ENCODE measurements at regions not wholly inside any gene's neighbourhood (a gene's known extent, or its start where the extent isn't known, plus 50 kb on each side); places are given as distances from the start of the nearest gene placed in this dataset.

GRCh38 chr1:222306011-222306410, 241.9 kb downstream of the HHIPL2 start:
- Histone ChIP-seq H3K4me2 (ENCODE audit: insufficient read depth, low read length) (no peak overlapping the region), H3K9me3 (ENCODE audit: low read depth, low read length) (no peaks in the 10 kb centered on the region), H3K36me3 (ENCODE audit: insufficient read depth, low read length) (no peaks in the 10 kb centered on the region), H3K79me2 (ENCODE audit: insufficient read depth, low read length) (no peaks in the 10 kb centered on the region), H3K27me3 (ENCODE audit: insufficient read depth, low read length) (no peaks in the 10 kb centered on the region), H3K27ac (ENCODE audit: low read depth, low read length) (no peak overlapping the region), H4K20me1 (ENCODE audit: insufficient read depth, low read length) (no peaks in the 10 kb centered on the region), H3K4me3 (ENCODE audit: insufficient read depth, low read length) (no peak overlapping the region), H2AFZ (ENCODE audit: low read length) (no peak overlapping the region), H3K4me1 (ENCODE audit: insufficient read depth, low read length) (no peaks in the 10 kb centered on the region)
- DNase-seq (ENCODE audit: insufficient read length, low spot score, missing footprints), result no peak
- TF ChIP-seq CTCF (IDR thresholded peaks at IDR 0.05; ENCODE audit: extremely low read depth, low read depth, low read length), result no peak

GRCh38 chr1:222301652-222302051, 246.3 kb downstream of the HHIPL2 start:
- DNase-seq (ENCODE audit: insufficient read length, low spot score, missing footprints), result peak; percentile 35
- H4K20me1 ChIP-seq (ENCODE audit: insufficient read depth, low read length), result no peaks in the 10 kb centered on the region
- H2AFZ ChIP-seq (ENCODE audit: low read length), result no peak overlapping the region
- no peaks in the 10 kb centered on the region for H3K27me3 ChIP-seq (ENCODE audit: insufficient read depth, low read length)
- H3K4me1 ChIP-seq (ENCODE audit: insufficient read depth, low read length), result no peaks in the 10 kb centered on the region
- no peak overlapping the region for H3K4me3 ChIP-seq (ENCODE audit: insufficient read depth, low read length)
- no peaks in the 10 kb centered on the region for H3K79me2 ChIP-seq (ENCODE audit: insufficient read depth, low read length)
- no peak overlapping the region for H3K27ac ChIP-seq (ENCODE audit: low read depth, low read length)
- no peaks in the 10 kb centered on the region for H3K9me3 ChIP-seq (ENCODE audit: low read depth, low read length)
- TF ChIP-seq CTCF (IDR thresholded peaks at IDR 0.05; ENCODE audit: extremely low read depth, low read depth, low read length), result no peak
- no peak overlapping the region for H3K4me2 ChIP-seq (ENCODE audit: insufficient read depth, low read length)
- H3K36me3 ChIP-seq (ENCODE audit: insufficient read depth, low read length), result no peaks in the 10 kb centered on the region

- no peak overlapping the region for H3K27ac ChIP-seq (ENCODE audit: low read depth, low read length)
- no peaks in the 10 kb centered on the region for H3K79me2 ChIP-seq (ENCODE audit: insufficient read depth, low read length)
- DNase-seq (ENCODE audit: insufficient read length, low spot score, missing footprints), result no peak
- H3K36me3 ChIP-seq (ENCODE audit: insufficient read depth, low read length), result no peaks in the 10 kb centered on the region
- H3K4me1 ChIP-seq (ENCODE audit: insufficient read depth, low read length), result no peaks in the 10 kb centered on the region
- H3K9me3 ChIP-seq (ENCODE audit: low read depth, low read length), result no peaks in the 10 kb centered on the region
- H2AFZ ChIP-seq (ENCODE audit: low read length), result no peak overlapping the region
- H3K27me3 ChIP-seq (ENCODE audit: insufficient read depth, low read length), result no peaks in the 10 kb centered on the region
- H3K4me3 ChIP-seq (ENCODE audit: insufficient read depth, low read length), result no peak overlapping the region
- TF ChIP-seq CTCF (IDR thresholded peaks at IDR 0.05; ENCODE audit: extremely low read depth, low read depth, low read length), result no peak
- no peaks in the 10 kb centered on the region for H4K20me1 ChIP-seq (ENCODE audit: insufficient read depth, low read length)
- no peak overlapping the region for H3K4me2 ChIP-seq (ENCODE audit: insufficient read depth, low read length)
Observed at GRCh38 chr1:222299524-222299923, 248.4 kb downstream of the HHIPL2 start.

- H3K27me3 ChIP-seq (ENCODE audit: insufficient read depth, low read length), result peaks cover 4% of the 10 kb centered on the region
- H3K4me3 ChIP-seq (ENCODE audit: insufficient read depth, low read length), result no peak overlapping the region
- TF ChIP-seq CTCF (IDR thresholded peaks at IDR 0.05; ENCODE audit: extremely low read depth, low read depth, low read length), result no peak
- no peak overlapping the region for H2AFZ ChIP-seq (ENCODE audit: low read length)
- H3K27ac ChIP-seq (ENCODE audit: low read depth, low read length), result no peak overlapping the region
- no peaks in the 10 kb centered on the region for H3K79me2 ChIP-seq (ENCODE audit: insufficient read depth, low read length)
- no peaks in the 10 kb centered on the region for H3K36me3 ChIP-seq (ENCODE audit: insufficient read depth, low read length)
- no peaks in the 10 kb centered on the region for H3K9me3 ChIP-seq (ENCODE audit: low read depth, low read length)
- no peak for DNase-seq (ENCODE audit: insufficient read length, low spot score, missing footprints)
- no peaks in the 10 kb centered on the region for H4K20me1 ChIP-seq (ENCODE audit: insufficient read depth, low read length)
- H3K4me1 ChIP-seq (ENCODE audit: insufficient read depth, low read length), result no peaks in the 10 kb centered on the region
- H3K4me2 ChIP-seq (ENCODE audit: insufficient read depth, low read length), result no peak overlapping the region
Observed at GRCh38 chr1:222290866-222291265, 257.0 kb downstream of the HHIPL2 start.
